ENCODE measurements at regions not wholly inside any gene's neighbourhood (a gene's known extent, or its start where the extent isn't known, plus 50 kb on each side); places are given as distances from the start of the nearest gene placed in this dataset.

- Histone ChIP-seq H3K4me1 (peaks cover 22 to 57% (median 34%) of the 10 kb centered on the region in 3 donors), H3K36me3 (no peaks in the 10 kb centered on the region), H3K27me3 (no peaks in the 10 kb centered on the region), H3K27ac (peak overlapping the region; percentile 81 to 98 (median 84)), H3K9me3 (no peaks in the 10 kb centered on the region), H3K4me3 (no peak overlapping the region)
- TF ChIP-seq POLR2A (IDR thresholded peaks at IDR 0.05) (no peak), EP300 (IDR thresholded peaks at IDR 0.05) (no peak), CTCF (IDR thresholded peaks at IDR 0.05) (no peak), POLR2AphosphoS5 (IDR thresholded peaks at IDR 0.05) (peak; percentile 83)
- ATAC-seq, result peak; percentile 52
- 33 to 34% methylated on average over 2 of the region's 2 CpGs for WGBS, 2 donors (ENCODE audit: low coverage in 1 of 2)
These were observed 143.3 kb downstream of the TES start for GRCh38 chr7:116353647-116354046.

GRCh38 chr7:116354171-116354545 lies 143.8 kb downstream of the TES start:
- Histone ChIP-seq H3K4me1 (peaks cover 22 to 57% (median 34%) of the 10 kb centered on the region in 3 donors), H3K4me3 (peak overlapping the region in 1 of 2 donors; percentile 5), H3K27me3 (no peaks in the 10 kb centered on the region), H3K36me3 (no peaks in the 10 kb centered on the region), H3K9me3 (no peaks in the 10 kb centered on the region), H3K27ac (peak overlapping the region; percentile 81 to 98 (median 84))
- TF ChIP-seq CTCF (IDR thresholded peaks at IDR 0.05) (peak in 2 of 4 experiments; percentile 14 to 36), POLR2A (IDR thresholded peaks at IDR 0.05) (no peak), EP300 (IDR thresholded peaks at IDR 0.05) (no peak), POLR2AphosphoS5 (IDR thresholded peaks at IDR 0.05) (no peak)
- 16 to 25% methylated on average over 4 of the region's 6 CpGs for WGBS, 2 donors (ENCODE audit: low coverage in 1 of 2)
- peak; percentile 52 for ATAC-seq

GRCh38 chr7:116354546-116355423 lies 144.4 kb downstream of the TES start:
- H3K27me3 ChIP-seq, result no peaks in the 10 kb centered on the region
- no peaks in the 10 kb centered on the region for H3K36me3 ChIP-seq
- peak overlapping the region; percentile 81 to 98 (median 84) for H3K27ac ChIP-seq
- H3K4me1 ChIP-seq, result peaks cover 22 to 57% (median 34%) of the 10 kb centered on the region in 3 donors
- WGBS, 2 donors (ENCODE audit: low coverage in 1 of 2), result 2 to 14% methylated on average over 8 to 9 of the region's 10 CpGs
- H3K9me3 ChIP-seq, result no peaks in the 10 kb centered on the region
- peak; percentile 62 for ATAC-seq
- peak overlapping the region; percentile 5 to 19 for H3K4me3 ChIP-seq
- no peak for TF ChIP-seq CTCF (IDR thresholded peaks at IDR 0.05)
- no peak for TF ChIP-seq EP300 (IDR thresholded peaks at IDR 0.05)
- TF ChIP-seq POLR2A (IDR thresholded peaks at IDR 0.05), result no peak
- peak; percentile 78 for TF ChIP-seq POLR2AphosphoS5 (IDR thresholded peaks at IDR 0.05)

- no peak for ATAC-seq
- Histone ChIP-seq H3K36me3 (no peaks in the 10 kb centered on the region), H3K27ac (peak overlapping the region; percentile 81 to 98 (median 84)), H3K4me1 (peaks cover 22 to 57% (median 34%) of the 10 kb centered on the region in 3 donors), H3K9me3 (no peaks in the 10 kb centered on the region), H3K27me3 (no peaks in the 10 kb centered on the region), H3K4me3 (peak overlapping the region in 1 of 2 donors; percentile 5)
- 7 to 15% methylated on average over 1 to 2 of the region's 2 CpGs for WGBS, 2 donors (ENCODE audit: low coverage in 1 of 2)
- no peak for TF ChIP-seq POLR2AphosphoS5 (IDR thresholded peaks at IDR 0.05)
- TF ChIP-seq EP300 (IDR thresholded peaks at IDR 0.05), result no peak
- TF ChIP-seq POLR2A (IDR thresholded peaks at IDR 0.05), result no peak
- TF ChIP-seq CTCF (IDR thresholded peaks at IDR 0.05), result no peak
These were observed 144.1 kb upstream of the CAV2 start for GRCh38 chr7:116355424-116355765.
